Panc1 (cell line): ENCODE measurements at regions not wholly inside any gene's neighbourhood (a gene's known extent, or its start where the extent isn't known, plus 50 kb on each side); places are given as distances from the start of the nearest gene placed in this dataset.

ENCODE experiments used
- CTCF ChIP-seq: fragments of 450-650 bp; IDR thresholded peaks from 2 replicates; pipeline ENCODE4 v1.5.1; 2017; ENCODE audit warnings: mild to moderate bottlenecking
- POLR2AphosphoS5 ChIP-seq: IDR thresholded peaks from 2 replicates; pipeline ENCODE4 v1.6.1; 2012; ENCODE audit warnings: mild to moderate bottlenecking, low read depth, low read length, moderate library complexity
- REST ChIP-seq, 2 experiments: IDR thresholded peaks; 2 replicates each; pipeline ENCODE4 v1.6.1; 2011 to 2012; ENCODE audit warnings: low read depth in 2 of 2, control low read depth in 1 of 2, low read length in 1 of 2, mild to moderate bottlenecking in 1 of 2, moderate library complexity in 1 of 2; ENCODE audit not compliant: insufficient read depth in 1 of 2
- SIN3A ChIP-seq: IDR thresholded peaks from 2 replicates; pipeline ENCODE4 v1.6.1; 2012; ENCODE audit warnings: low read depth, mild to moderate bottlenecking, low read length, moderate library complexity, borderline replicate concordance; ENCODE audit not compliant: insufficient read depth

GRCh38 chr1:2931724-2932401 lies 89.4 kb upstream of the ACTRT2 start:
- TF ChIP-seq REST (IDR thresholded peaks at IDR 0.05; ENCODE audit: insufficient read depth in 1 of 2, low read depth in 2 of 2, low read length in 1 of 2): no peak
- TF ChIP-seq CTCF: no peak
- no peak for TF ChIP-seq POLR2AphosphoS5
- no peak for TF ChIP-seq SIN3A
